Activated naive CD4-positive, alpha-beta T cell (primary cell): ENCODE measurements at regions not wholly inside any gene's neighbourhood (a gene's known extent, or its start where the extent isn't known, plus 50 kb on each side); places are given as distances from the start of the nearest gene placed in this dataset.

Experiments
- DNase-seq, 4 experiments: peaks; one replicate each; lab custom pipeline; 2025; lab: John Stamatoyannopoulos, UW

DNA sequence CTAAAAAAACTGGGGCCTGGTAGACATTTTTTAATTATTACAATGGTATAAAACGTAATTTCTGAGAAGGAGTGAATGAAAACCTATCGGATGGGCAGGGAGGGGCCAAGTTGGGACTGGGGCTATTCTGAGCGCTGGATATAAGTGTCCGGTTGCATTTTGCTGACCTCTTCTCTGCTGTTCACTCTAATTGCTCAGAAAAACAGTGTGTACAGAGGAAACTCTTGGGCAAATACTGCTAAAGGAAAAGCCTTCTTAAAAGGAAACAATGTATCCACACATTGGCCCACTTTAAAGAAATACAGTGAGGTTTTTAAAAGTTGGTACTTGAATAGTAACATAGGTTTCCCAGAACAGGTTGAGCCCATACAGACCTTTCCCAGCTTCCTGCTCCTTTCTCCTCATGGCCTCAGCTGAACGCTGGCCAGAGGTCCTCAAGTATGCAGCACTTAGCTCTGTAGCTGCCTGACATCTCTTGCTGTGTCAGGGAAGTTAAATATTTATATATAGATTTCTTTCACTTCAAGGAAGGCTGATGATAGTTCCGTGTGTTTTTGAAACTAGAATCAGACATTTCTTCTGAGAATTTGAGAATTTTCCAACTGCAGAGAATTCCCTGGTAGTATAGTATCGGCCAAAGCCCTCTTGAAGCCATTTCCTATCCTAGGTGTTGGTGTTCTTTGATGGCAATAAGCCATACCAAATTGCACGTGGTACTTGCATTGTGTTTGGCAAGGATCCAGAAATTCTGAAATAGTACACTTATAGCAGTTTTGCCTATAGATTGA is 97.1 kb upstream of the SLC4A4 start:
- no peak for DNase-seq

- no peak for DNase-seq
Measured at GRCh38 chr4:71243091-71243833, 95.6 kb upstream of the SLC4A4 start.

DNA sequence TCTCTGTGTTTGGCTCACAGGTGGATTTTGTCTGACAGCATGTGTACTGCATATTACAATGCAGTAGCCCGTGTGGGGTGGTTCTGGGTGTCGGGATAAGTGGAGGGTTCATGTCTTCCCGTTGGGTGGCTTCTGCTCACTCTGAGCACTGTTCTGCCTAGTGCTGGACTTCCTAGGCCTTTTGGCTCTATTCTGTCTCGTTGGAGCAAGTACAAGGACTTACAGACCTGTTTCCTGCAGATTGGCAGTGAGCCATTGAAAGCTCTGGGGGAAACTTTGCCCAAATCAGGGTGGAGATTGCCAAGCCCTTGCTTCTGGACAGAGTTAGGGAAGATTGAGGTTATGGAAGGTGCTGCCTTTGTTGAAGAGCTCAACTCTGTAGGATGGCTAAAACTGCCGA is 91.1 kb upstream of the SLC4A4 start:
- no peak for DNase-seq

GRCh38 chr4:71251261-71251660 is 87.6 kb upstream of the SLC4A4 start:
- DNase-seq: no peak

DNA sequence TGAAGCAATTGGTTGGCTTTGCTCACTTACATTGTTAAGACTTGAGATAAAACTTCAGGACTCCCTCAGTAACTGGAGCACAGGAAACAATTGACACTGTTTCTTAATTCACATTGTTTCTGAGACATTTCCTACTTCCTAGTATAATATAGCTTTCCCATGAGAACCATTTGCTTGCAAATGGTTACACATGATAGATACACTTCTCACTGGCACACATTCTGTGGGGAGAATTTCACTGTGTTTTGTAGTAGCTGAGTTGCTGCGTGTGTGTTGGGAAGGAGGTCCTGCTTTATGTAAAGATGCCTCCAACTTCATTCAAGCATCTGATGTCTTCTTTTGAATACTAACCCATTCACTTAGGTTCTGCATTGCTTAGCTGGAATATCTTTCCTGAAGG is 85.3 kb upstream of the SLC4A4 start:
- no peak for DNase-seq

- no peak for DNase-seq
Measured at GRCh38 chr4:71254451-71255012, 84.3 kb upstream of the SLC4A4 start.

GRCh38 chr4:71255976-71256375 is 82.8 kb upstream of the SLC4A4 start:
- DNase-seq: no peak

- no peak for DNase-seq
Measured at GRCh38 chr4:71257761-71258160, 81.1 kb upstream of the SLC4A4 start.

- no peak for DNase-seq
Measured at GRCh38 chr4:71258323-71258722, 80.5 kb upstream of the SLC4A4 start.

DNA sequence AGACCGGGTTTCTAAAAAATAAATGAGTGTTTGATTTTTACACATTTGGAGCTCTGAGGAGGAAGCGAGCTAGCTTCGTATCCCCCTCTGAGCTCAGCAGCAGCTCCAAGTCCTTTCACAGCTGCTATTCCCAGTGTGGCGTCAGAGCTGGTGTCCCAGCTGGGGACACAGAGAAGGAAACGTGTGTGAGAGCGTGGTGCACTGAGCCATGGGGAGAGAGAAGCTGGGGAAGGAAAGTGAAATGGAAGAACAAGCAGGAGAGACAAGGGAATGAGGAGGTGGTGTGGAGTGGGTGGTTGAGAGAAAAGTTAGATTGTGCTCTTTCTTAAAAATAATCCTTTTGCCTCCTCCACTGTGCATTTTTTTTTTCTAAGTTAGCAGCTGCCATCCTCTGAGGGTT is 79.5 kb upstream of the SLC4A4 start:
- DNase-seq: no peak

- no peak for DNase-seq
Measured at GRCh38 chr4:71259911-71260331, 78.9 kb upstream of the SLC4A4 start.

GRCh38 chr4:71260544-71260943 is 78.3 kb upstream of the SLC4A4 start:
- DNase-seq: no peak

GRCh38 chr4:71261001-71261400 is 77.8 kb upstream of the SLC4A4 start:
- DNase-seq: no peak

GRCh38 chr4:71261633-71262121 is 77.1 kb upstream of the SLC4A4 start:
- no peak for DNase-seq

DNA sequence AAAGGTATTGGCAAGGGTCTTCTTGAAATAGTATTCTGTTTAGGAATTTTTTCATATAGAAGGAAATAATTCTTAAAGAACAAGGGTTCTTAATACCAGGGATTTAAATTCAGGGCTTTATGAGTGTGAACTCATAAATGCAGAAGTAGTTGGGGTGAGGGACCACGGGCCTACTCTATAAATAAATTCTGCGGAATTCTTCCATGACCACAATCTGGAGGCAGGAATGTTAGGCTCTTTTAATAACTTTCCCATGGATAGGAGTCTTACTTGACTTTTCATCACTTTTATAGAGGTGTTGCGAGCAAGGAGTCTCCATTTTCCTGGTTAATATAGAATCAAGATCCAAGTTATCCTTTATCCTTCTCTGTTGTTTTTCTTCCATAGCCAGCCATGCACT is 76.7 kb upstream of the SLC4A4 start:
- DNase-seq: no peak

GRCh38 chr4:71266090-71266794 is 72.6 kb upstream of the SLC4A4 start:
- DNase-seq: no peak

- no peak for DNase-seq
Measured at GRCh38 chr4:71267244-71267643, 71.6 kb upstream of the SLC4A4 start.

DNA sequence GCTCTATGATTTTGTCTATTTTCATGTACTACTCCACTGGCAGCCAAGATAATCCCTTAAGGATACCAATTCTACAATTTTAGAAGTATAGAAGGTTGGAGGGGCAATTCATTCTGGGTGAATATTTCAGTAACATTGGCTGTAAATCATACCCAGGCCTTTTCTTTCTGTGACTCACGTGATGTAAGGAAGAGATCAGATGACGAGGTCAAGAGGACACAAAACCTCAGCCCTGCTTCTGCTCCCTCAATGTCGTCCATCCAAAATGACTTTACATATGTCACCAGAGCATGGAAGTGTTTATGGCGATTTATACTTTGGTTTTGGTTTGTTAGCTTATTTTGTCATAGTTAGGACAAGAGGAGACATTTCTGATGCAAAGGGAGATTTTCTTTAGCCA is 70.7 kb upstream of the SLC4A4 start:
- no peak for DNase-seq

DNA sequence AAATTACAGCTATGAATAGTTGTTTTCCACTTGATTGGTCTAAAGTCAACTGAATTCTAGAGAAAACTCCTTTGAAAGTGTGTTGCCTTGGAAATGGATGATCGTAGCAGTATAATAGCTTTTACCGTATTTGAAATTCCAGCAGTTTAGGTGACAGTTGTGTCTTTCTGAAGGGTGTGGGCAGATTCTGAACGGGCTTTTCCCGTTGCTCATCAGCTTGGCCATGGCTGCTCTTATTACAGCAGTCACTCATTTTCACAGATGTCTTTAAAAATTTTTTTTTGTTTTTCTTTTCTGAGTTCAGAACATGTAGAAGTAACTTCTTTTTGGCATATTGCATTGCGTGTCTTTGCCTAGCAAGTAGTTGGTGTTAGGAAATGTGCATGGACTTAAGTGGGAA is 69.6 kb upstream of the SLC4A4 start:
- no peak for DNase-seq

GRCh38 chr4:71270901-71271300 is 67.9 kb upstream of the SLC4A4 start:
- DNase-seq: no peak

DNA sequence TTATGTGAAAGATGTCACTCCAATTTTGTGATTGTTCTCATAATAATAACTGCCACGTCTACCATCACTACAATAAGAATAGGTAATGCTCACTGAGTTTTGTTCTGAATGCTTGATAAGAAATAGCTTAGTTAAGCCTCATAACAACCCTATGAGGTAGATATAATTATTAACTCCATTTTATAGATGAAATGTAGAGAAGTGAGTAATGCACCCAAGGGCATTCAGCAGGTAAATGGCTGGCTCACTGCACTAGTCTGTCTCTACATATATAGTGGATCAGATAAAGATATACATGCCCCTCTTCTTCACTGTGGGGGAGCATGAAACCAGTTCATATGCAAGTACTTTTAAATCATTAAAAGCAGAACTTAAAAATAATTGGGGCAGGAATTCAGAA is 65.8 kb upstream of the SLC4A4 start:
- no peak for DNase-seq

GRCh38 chr4:71275004-71275403 is 63.8 kb upstream of the SLC4A4 start:
- DNase-seq: no peak
